OCI-LY1 (cell line): ENCODE measurements at regions not wholly inside any gene's neighbourhood (a gene's known extent, or its start where the extent isn't known, plus 50 kb on each side); places are given as distances from the start of the nearest gene placed in this dataset.

Source experiments
- H2AFZ ChIP-seq: fragments of 200-600 bp; sonication (generic), shearing (Covaris generic); 2 replicates; pipeline ENCODE4 v1.6.0; 2014; ENCODE audit warnings: antibody characterized with exemption, mild to moderate bottlenecking, low read length
- H3F3A ChIP-seq: fragments of 200-600 bp; sonication (generic), shearing (Covaris generic); 2 replicates; pipeline ENCODE4 v1.6.0; 2014; ENCODE audit warnings: mild to moderate bottlenecking, antibody characterized with exemption, low read length, moderate library complexity; ENCODE audit not compliant: insufficient read depth
- H3K27ac ChIP-seq: fragments of 200-600 bp; sonication (generic); 2 replicates; pipeline ENCODE4 v1.5.1; 2014; ENCODE audit warnings: low read length, mixed run types, mild to moderate bottlenecking, low read depth; ENCODE audit not compliant: poor library complexity, severe bottlenecking
- H3K27me3 ChIP-seq: fragments of 200-600 bp; sonication (generic); 2 replicates; pipeline ENCODE4 v1.6.0; 2014; ENCODE audit warnings: antibody characterized with exemption, mild to moderate bottlenecking, low read length, moderate library complexity; ENCODE audit not compliant: insufficient read depth
- H3K36me3 ChIP-seq: fragments of 200-600 bp; sonication (generic); 2 replicates; pipeline ENCODE4 v1.6.1; 2014; ENCODE audit warnings: mild to moderate bottlenecking, antibody characterized with exemption, low read length, moderate library complexity, mixed read lengths; ENCODE audit not compliant: insufficient read depth
- H3K4me1 ChIP-seq: fragments of 200-600 bp; sonication (generic); 2 replicates; pipeline ENCODE4 v1.5.1; 2014; ENCODE audit warnings: mild to moderate bottlenecking, low read length, moderate library complexity; ENCODE audit not compliant: insufficient read depth, severe bottlenecking
- H3K4me2 ChIP-seq: fragments of 200-600 bp; sonication (generic), shearing (Covaris generic); 2 replicates; pipeline ENCODE4 v1.6.1; 2014; ENCODE audit warnings: low read length
- H3K4me3 ChIP-seq: fragments of 200-600 bp; sonication (generic); 2 replicates; pipeline ENCODE4 v1.5.1; 2014; ENCODE audit warnings: low read length, low read depth, mild to moderate bottlenecking, mixed read lengths; ENCODE audit not compliant: poor library complexity, severe bottlenecking
- H3K79me2 ChIP-seq: fragments of 200-600 bp; shearing (Covaris generic); 2 replicates; pipeline ENCODE4 v1.6.1; 2016; ENCODE audit warnings: mixed run types, low read length, mixed read lengths; ENCODE audit not compliant: insufficient read depth
- H3K9ac ChIP-seq: fragments of 200-600 bp; sonication (generic), shearing (Covaris generic); 2 replicates; pipeline ENCODE4 v1.6.1; 2014; ENCODE audit warnings: mild to moderate bottlenecking, low read length, mixed read lengths
- H3K9me2 ChIP-seq: fragments of 200-600 bp; sonication (generic), shearing (Covaris generic); 2 replicates; pipeline ENCODE4 v1.6.1; 2014; ENCODE audit warnings: low read depth, mild to moderate bottlenecking, low read length, mixed read lengths
- H3K9me3 ChIP-seq: fragments of 200-600 bp; shearing (Covaris generic); 2 replicates; pipeline ENCODE4 v1.6.1; 2014; ENCODE audit warnings: low read length, mixed read lengths
- H4K20me1 ChIP-seq: fragments of 200-600 bp; sonication (generic), shearing (Covaris generic); 2 replicates; pipeline ENCODE4 v1.6.0; 2016; ENCODE audit warnings: mild to moderate bottlenecking, low read length; ENCODE audit not compliant: insufficient read depth
- EZH2 ChIP-seq: fragments of 200-600 bp; sonication (generic), shearing (Covaris generic); IDR thresholded peaks from 2 replicates; pipeline ENCODE4 v1.8.0; 2017; ENCODE audit warnings: borderline replicate concordance, mixed run types, mild to moderate bottlenecking, antibody characterized with exemption, low read length, moderate library complexity, mixed read lengths
- TF ChIP-seq, protein P1 (sequence below): fragments of 200-600 bp; sonication (generic), shearing (Covaris generic); IDR thresholded peaks from 2 replicates; pipeline ENCODE4 v1.5.1; 2017; ENCODE audit warnings: mild to moderate bottlenecking, antibody characterized with exemption, low read length, moderate library complexity, mixed read lengths

DNA sequence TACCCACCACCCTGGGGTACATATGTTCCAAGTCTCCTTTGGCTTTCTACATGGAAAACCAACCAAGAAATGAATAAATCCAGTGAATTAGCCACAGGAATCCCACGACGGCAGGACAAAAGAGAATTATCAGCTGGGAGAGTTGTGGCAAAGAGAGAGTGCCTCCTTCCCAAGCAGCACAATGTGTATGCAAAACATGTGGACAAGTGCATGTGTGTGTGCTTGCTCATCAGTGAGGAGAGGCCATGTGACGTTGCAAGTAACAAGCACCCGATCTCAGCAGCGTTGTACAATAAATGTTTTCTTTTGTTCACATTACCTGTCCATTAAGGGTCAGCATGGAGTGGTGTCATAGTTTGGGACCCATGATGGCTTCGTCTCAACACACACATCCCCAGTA is 50.0 kb upstream of the EMX2 start:
- Histone ChIP-seq H3K4me2 (no peak overlapping the region), H3K9me3 (no peaks in the 10 kb centered on the region), H3K9me2 (no peaks in the 10 kb centered on the region), H3K27ac (no peak overlapping the region), H3K27me3 (peaks cover 8% of the 10 kb centered on the region), H3K79me2 (no peaks in the 10 kb centered on the region), H3F3A (no peaks in the 10 kb centered on the region), H3K4me1 (no peaks in the 10 kb centered on the region), H3K4me3 (no peak overlapping the region), H3K36me3 (no peaks in the 10 kb centered on the region), H2AFZ (no peak overlapping the region), H3K9ac (no peak overlapping the region), H4K20me1 (no peaks in the 10 kb centered on the region)
- TF ChIP-seq EZH2, result no peak
- TF ChIP-seq, protein P1, sequence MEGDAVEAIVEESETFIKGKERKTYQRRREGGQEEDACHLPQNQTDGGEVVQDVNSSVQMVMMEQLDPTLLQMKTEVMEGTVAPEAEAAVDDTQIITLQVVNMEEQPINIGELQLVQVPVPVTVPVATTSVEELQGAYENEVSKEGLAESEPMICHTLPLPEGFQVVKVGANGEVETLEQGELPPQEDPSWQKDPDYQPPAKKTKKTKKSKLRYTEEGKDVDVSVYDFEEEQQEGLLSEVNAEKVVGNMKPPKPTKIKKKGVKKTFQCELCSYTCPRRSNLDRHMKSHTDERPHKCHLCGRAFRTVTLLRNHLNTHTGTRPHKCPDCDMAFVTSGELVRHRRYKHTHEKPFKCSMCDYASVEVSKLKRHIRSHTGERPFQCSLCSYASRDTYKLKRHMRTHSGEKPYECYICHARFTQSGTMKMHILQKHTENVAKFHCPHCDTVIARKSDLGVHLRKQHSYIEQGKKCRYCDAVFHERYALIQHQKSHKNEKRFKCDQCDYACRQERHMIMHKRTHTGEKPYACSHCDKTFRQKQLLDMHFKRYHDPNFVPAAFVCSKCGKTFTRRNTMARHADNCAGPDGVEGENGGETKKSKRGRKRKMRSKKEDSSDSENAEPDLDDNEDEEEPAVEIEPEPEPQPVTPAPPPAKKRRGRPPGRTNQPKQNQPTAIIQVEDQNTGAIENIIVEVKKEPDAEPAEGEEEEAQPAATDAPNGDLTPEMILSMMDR, result no peak

- H4K20me1 ChIP-seq, result no peaks in the 10 kb centered on the region
- no peak overlapping the region for H2AFZ ChIP-seq
- H3K79me2 ChIP-seq, result no peaks in the 10 kb centered on the region
- H3K27ac ChIP-seq, result no peak overlapping the region
- TF ChIP-seq, protein P1, result no peak
- no peak for TF ChIP-seq EZH2
- H3K4me3 ChIP-seq, result no peak overlapping the region
- H3K9me2 ChIP-seq, result no peaks in the 10 kb centered on the region
- H3K9me3 ChIP-seq, result no peaks in the 10 kb centered on the region
- no peaks in the 10 kb centered on the region for H3K4me1 ChIP-seq
- H3K9ac ChIP-seq, result no peak overlapping the region
- no peaks in the 10 kb centered on the region for H3F3A ChIP-seq
- no peak overlapping the region for H3K4me2 ChIP-seq
- H3K27me3 ChIP-seq, result peaks cover 4% of the 10 kb centered on the region; the same call in 1 of the 2 replicates
- H3K36me3 ChIP-seq, result no peaks in the 10 kb centered on the region
Observed at GRCh38 chr10:117488004-117488403, 54.5 kb upstream of the EMX2 start.

GRCh38 chr10:117486606-117487005 is 55.9 kb upstream of the EMX2 start:
- Histone ChIP-seq H2AFZ (no peak overlapping the region), H3K36me3 (no peaks in the 10 kb centered on the region), H3K27ac (no peak overlapping the region), H3K79me2 (no peaks in the 10 kb centered on the region), H4K20me1 (no peaks in the 10 kb centered on the region), H3K9me3 (no peaks in the 10 kb centered on the region), H3K4me3 (no peak overlapping the region), H3K27me3 (peaks cover 4% of the 10 kb centered on the region; the same call in 1 of the 2 replicates), H3K4me2 (no peak overlapping the region), H3K9me2 (no peaks in the 10 kb centered on the region), H3K4me1 (no peaks in the 10 kb centered on the region), H3F3A (no peaks in the 10 kb centered on the region), H3K9ac (no peak overlapping the region)
- no peak for TF ChIP-seq EZH2
- TF ChIP-seq, protein P1, result no peak
